DMS153 (cell line): ENCODE measurements at regions not wholly inside any gene's neighbourhood (a gene's known extent, or its start where the extent isn't known, plus 50 kb on each side); places are given as distances from the start of the nearest gene placed in this dataset.

Experiments used
- DNase-seq: peaks from one replicate; lab custom pipeline; 2025; lab: John Stamatoyannopoulos, UW

- no peak for DNase-seq
These were observed 55.3 kb upstream of the POM121L12 start for GRCh38 chr7:52980129-52980528.

- no peak for DNase-seq
These were observed 62.3 kb upstream of the POM121L12 start for GRCh38 chr7:52973126-52973525.

DNA sequence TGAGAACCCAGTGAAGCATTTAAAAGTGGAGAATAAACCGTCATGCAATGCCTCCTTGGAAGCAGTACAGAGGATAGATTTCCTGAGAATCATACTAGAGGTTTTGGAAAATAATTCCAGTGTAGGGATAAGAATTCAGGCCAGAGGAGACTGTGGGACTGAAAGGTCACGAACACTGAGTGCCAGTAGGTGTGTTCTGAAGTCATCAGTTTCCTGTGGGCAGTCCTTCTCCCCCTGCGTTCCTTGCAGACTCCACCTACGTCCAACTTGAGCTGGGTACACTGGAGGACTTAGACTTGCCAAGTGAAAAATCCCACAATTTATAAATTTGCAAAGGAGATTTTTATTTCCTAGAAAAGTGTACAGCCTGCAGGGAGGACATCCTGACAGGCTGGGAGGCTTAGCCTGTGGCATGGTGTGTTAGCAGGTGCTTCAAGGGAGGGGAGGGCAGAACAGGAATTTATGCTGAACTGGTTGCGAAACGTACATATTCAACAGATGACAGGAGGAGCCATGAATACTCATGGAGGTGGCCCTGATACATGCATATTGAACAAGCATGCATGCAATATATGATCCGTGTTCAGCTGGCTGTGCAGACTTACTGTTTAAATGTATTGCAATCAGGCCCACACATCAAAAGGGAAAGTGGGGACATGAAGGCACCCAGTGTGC is 72.9 kb upstream of the POM121L12 start:
- no peak for DNase-seq

DNA sequence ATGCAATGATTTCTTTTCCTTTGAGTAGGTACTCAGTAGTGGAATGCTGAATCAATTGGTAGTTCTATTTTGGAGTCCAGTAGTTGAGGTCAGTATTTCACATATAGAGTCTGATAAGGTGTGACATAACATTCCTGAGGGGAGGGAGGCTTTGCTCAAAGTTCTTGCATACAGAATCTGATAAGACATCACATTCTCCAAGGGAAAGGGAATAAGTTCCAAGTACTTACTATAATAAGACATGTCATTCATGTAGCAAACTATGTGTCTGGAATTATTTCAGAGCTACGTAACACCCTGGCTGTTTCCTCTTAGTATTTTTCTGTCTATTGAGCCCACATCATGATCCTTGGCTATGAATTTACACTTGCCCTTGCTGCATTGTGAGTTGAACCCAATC is 74.3 kb upstream of the POM121L12 start:
- no peak for DNase-seq

DNA sequence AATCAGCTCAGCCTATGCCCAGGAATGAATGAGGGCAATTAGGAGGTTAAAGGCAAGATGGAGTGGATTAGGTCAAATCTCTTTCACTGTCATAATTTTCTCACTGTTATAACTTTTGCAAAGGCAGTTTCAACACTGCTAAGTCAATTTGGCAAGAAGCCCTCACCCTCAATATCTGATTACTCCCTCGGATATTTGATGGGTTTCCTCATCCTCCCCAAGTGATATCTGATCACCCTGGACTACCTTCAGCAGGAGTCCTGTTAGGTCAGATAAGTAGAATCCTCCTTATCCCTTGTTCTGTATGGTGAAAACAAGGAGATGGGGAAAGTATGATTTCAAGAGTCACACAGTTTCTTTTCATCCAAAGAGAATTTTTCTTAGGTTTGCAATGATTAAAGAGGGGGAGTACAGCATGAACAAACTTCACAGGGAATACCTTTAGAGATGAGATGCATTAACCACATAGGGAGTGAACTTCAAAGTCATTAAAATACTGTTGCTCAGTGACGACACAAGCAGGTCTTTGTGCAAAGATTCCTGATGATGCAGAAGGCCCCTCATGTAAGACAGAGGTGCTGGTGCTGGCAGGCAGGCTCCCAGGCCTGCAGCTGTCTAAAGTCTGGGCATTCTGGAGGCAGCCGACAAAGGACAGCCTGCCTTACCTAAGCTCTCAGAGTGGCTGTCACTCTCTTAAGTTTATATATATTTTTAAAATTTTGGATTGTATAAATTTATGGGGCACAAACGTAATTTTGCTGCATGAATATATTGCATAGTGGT is 75.4 kb upstream of the POM121L12 start:
- DNase-seq = no peak

GRCh38 chr7:52959336-52959735 is 76.1 kb upstream of the POM121L12 start:
- DNase-seq = no peak

DNA sequence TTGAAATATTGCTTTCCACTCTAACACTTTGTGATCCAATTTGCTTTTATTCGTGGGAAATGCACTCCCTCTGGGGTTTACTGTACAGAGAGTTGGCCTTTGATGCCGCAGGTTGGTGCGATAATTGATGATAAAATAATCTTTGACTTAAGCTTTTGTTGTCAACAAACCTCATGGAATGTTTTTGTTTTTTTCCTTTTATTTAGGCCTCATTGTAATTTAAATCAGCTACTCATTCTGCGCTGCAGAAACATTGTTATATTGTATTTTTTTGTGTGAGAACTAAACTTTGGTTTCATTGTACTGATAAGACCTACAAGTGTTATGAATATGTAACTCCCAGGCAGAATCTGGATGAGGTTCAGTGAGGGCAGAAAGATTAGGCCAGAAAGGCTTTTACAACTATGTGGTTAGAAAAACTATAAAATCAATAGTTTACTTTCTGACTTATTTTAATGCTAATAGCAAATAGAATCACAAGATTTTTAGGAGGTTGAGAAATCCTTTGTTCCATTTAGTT is 76.8 kb upstream of the POM121L12 start:
- no peak for DNase-seq

GRCh38 chr7:52956379-52956915 is 79.0 kb upstream of the POM121L12 start:
- no peak for DNase-seq

DNA sequence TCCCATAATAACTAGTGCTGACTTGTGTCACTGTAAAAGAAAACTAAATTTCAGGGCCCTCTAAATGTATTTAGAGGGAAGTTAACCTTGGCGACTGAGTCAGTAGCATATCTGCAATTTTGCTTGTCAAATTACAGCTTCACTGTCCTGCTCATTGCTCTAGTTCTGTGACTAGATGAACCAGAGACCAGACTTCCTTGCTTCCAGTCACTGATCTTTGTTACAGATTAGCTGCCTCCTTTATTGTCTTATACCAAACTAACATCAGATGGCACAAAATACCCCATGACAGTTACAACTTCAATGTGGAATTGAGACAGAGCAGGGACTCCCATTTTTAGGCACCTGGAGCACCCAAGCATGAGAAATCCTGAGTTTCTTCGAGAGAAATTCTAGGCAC is 79.9 kb upstream of the POM121L12 start:
- no peak for DNase-seq

- no peak for DNase-seq
These were observed 90.5 kb upstream of the POM121L12 start for GRCh38 chr7:52944921-52945320.

GRCh38 chr7:52940481-52940880 is 95.0 kb upstream of the POM121L12 start:
- DNase-seq = no peak

GRCh38 chr7:52938455-52939133 is 96.8 kb upstream of the POM121L12 start:
- DNase-seq = no peak

GRCh38 chr7:52936750-52937149 is 98.7 kb upstream of the POM121L12 start:
- DNase-seq = no peak

DNA sequence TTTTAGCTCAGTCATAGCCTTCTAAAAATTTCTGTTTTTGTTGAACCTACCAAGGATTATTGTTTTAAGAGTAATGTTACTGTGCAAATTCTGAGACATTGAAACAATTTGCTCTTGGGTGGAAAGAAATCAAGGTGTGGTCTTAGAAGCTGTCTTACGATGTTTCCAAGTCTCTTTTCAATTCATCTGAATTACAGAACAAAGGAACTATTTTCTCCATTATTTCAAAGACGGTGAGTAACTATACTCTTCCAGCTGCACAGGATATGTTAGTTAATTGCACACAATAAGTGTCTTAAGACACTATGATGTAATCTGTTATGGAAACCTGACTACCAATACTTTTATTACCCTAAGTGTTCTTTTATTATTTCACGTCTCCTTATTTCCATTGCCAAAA is 106.8 kb upstream of the POM121L12 start:
- no peak for DNase-seq

- DNase-seq = no peak
These were observed 110.1 kb upstream of the POM121L12 start for GRCh38 chr7:52925332-52925731.

GRCh38 chr7:52920977-52921376 is 114.5 kb upstream of the POM121L12 start:
- DNase-seq = no peak

- no peak for DNase-seq
These were observed 117.4 kb upstream of the POM121L12 start for GRCh38 chr7:52917982-52918578.

GRCh38 chr7:52911795-52912194 is 123.6 kb upstream of the POM121L12 start:
- DNase-seq = no peak

GRCh38 chr7:52911326-52911725 is 124.1 kb upstream of the POM121L12 start:
- no peak for DNase-seq

DNA sequence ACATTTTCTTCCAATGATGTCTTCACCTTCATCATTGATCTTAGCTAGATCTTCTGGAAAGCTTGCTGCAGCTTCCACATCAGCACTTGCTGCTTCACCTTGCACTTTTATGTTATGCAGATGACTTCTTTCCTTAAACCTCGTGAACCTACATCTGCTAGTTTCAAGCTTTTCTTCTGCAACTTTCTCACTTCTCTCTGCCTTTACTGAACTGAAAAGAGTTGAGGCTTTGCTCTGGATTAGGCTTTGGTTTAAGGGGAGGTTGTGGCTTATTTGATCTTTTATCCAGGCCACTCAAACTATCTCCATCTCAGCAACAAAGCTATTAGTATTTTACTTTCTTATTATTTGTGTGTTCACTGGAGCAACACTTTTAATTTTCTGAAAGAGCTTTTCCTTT is 125.5 kb upstream of the POM121L12 start:
- DNase-seq = no peak

DNA sequence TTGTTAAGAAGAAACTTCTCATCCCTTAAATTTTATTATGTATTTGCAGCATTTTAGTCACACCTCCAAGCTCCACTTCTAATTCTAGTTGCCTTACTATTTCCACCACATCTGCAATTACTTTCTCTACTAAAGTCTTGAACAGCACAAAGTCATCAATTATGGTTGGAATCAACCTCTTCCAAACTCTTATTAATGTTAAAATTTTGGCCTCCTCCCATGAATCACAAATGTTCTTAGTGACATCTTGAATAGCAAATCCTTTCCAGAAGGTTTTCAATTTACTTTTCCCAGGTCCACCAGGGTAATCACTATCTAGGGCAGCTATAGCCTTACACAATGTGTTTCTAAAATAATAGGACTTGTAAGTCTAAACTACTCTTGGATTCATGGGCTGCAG is 126.3 kb upstream of the POM121L12 start:
- DNase-seq = no peak

GRCh38 chr7:52897713-52898112 is 137.7 kb upstream of the POM121L12 start:
- no peak for DNase-seq
